ENCODE measurements at regions not wholly inside any gene's neighbourhood (a gene's known extent, or its start where the extent isn't known, plus 50 kb on each side); places are given as distances from the start of the nearest gene placed in this dataset.

DNA sequence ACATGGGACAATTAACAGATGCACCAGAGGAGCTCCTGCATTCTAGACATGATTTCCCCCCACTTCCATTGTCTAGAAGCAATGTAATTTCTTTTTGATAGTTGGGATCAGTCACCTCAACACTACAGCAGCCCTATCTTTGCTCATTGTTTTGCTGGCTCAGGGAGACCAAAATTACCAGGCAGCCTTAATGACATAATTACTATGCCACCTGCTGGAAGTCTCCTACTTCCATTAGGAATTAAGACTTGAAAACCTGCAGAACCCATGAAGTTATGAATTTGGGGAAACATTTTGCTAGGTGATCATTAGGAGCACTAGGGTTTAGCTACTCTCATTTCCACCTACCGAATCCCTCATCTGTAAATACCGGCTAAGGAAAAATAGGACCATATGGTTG, 312.0 kb upstream of the CA10 start:
- no peaks in the 10 kb centered on the region for H3K27me3 ChIP-seq (ENCODE audit: insufficient read depth, low read depth)
- DNase-seq: no peak
- POLR2A ChIA-PET (ENCODE audit: unreplicated experiment): no interaction called here
- H3F3A ChIP-seq (ENCODE audit: insufficient read depth, low read depth): no peaks in the 10 kb centered on the region
- H3K27ac ChIP-seq: no peak overlapping the region
- no TSS peak for BruUV-seq (replicated peaks)
- intact Hi-C loops (cut with micrococcal nuclease; ENCODE audit: unreplicated experiment): no loop called here
- no peaks in the 10 kb centered on the region for H4K20me1 ChIP-seq (ENCODE audit: insufficient read depth)
- H3K36me3 ChIP-seq (ENCODE audit: low read depth): no peaks in the 10 kb centered on the region
- CTCF ChIA-PET: no interaction called here
- no peak overlapping the region for H3K4me3 ChIP-seq
- no peak for TF ChIP-seq EZH2 (IDR thresholded peaks at IDR 0.05; ENCODE audit: low read depth)
- TF ChIP-seq, protein P1, sequence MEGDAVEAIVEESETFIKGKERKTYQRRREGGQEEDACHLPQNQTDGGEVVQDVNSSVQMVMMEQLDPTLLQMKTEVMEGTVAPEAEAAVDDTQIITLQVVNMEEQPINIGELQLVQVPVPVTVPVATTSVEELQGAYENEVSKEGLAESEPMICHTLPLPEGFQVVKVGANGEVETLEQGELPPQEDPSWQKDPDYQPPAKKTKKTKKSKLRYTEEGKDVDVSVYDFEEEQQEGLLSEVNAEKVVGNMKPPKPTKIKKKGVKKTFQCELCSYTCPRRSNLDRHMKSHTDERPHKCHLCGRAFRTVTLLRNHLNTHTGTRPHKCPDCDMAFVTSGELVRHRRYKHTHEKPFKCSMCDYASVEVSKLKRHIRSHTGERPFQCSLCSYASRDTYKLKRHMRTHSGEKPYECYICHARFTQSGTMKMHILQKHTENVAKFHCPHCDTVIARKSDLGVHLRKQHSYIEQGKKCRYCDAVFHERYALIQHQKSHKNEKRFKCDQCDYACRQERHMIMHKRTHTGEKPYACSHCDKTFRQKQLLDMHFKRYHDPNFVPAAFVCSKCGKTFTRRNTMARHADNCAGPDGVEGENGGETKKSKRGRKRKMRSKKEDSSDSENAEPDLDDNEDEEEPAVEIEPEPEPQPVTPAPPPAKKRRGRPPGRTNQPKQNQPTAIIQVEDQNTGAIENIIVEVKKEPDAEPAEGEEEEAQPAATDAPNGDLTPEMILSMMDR (conservative IDR thresholded peaks at IDR 0.05): no peak
- no peaks in the 10 kb centered on the region for H3K9me3 ChIP-seq (ENCODE audit: insufficient read depth, low read depth)
- no peaks in the 10 kb centered on the region for H3K9me2 ChIP-seq (ENCODE audit: insufficient read depth)
- H2AFZ ChIP-seq: no peak overlapping the region
- H3K79me2 ChIP-seq (ENCODE audit: low read depth): no peaks in the 10 kb centered on the region
- H3K4me1 ChIP-seq (replicated peaks; ENCODE audit: insufficient read depth): no peaks in the 10 kb centered on the region
- no peak overlapping the region for H3K4me2 ChIP-seq

DNA sequence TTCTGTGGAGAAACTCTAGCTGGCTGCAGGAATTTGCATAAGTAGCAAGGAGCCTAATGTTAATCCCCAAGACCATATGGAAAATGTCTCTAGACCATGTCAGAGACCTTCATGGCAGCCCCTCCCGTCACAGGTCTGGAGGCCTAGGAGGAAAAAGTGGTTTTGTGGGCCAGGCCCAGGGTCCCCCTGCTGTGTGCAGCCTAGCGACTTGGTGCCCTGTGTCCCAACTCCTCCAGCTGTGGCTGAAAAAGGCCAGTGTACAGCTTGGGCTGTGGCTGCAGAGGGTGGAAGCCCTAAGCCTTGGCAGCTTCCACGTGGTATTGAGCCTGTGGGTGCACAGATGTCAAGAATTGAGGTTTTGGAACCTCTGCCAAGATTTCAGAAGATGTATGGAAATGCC, 306.9 kb upstream of the CA10 start:
- no peak overlapping the region for H3K27ac ChIP-seq
- no peaks in the 10 kb centered on the region; the same call in 1 of the 2 replicates for H3K9me3 ChIP-seq (ENCODE audit: insufficient read depth, low read depth)
- intact Hi-C loops (cut with micrococcal nuclease; ENCODE audit: unreplicated experiment): no loop called here
- no peak for TF ChIP-seq EZH2 (IDR thresholded peaks at IDR 0.05; ENCODE audit: low read depth)
- TF ChIP-seq, protein P1 (conservative IDR thresholded peaks at IDR 0.05): no peak
- H3K27me3 ChIP-seq (ENCODE audit: insufficient read depth, low read depth): no peaks in the 10 kb centered on the region
- no peaks in the 10 kb centered on the region for H3K79me2 ChIP-seq (ENCODE audit: low read depth)
- H3F3A ChIP-seq (ENCODE audit: insufficient read depth, low read depth): no peaks in the 10 kb centered on the region
- H2AFZ ChIP-seq: no peak overlapping the region
- BruUV-seq (replicated peaks): no TSS peak
- H3K4me3 ChIP-seq: no peak overlapping the region
- H4K20me1 ChIP-seq (ENCODE audit: insufficient read depth): no peaks in the 10 kb centered on the region
- H3K4me2 ChIP-seq: no peak overlapping the region
- no peaks in the 10 kb centered on the region for H3K36me3 ChIP-seq (ENCODE audit: low read depth)
- ChIA-PET CTCF (no interaction called here), POLR2A (ENCODE audit: unreplicated experiment) (no interaction called here)
- DNase-seq: no peak
- no peaks in the 10 kb centered on the region for H3K9me2 ChIP-seq (ENCODE audit: insufficient read depth)
- no peaks in the 10 kb centered on the region for H3K4me1 ChIP-seq (replicated peaks; ENCODE audit: insufficient read depth)

DNA sequence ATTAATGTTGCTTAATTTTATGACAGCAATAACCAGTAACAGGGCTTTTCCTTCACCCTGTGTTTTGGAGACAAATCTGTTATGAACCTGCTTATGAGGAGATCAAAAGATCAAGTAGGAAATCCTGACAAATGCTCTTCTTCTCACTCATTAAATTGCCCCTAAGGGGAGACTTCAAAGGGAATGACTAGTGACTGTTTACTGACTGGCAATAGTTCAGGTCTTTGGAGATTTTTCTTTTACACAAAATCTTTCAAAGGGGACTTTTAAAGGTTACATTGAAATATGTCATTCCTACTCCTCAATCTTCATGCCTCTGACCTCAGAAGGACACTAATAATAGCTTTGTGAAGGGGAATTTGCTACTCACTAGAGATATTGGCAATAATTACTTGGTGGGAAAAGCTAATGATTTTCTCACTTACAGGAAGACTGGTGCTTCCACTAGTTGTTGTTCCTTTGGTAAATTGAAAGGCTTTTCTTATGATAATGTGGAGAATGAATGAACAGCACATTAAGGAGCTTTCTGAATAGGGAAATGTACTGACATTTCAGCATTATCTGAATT, 292.9 kb upstream of the CA10 start:
- Histone ChIP-seq H3F3A (ENCODE audit: insufficient read depth, low read depth) (no peaks in the 10 kb centered on the region), H3K4me1 (replicated peaks; ENCODE audit: insufficient read depth) (no peaks in the 10 kb centered on the region), H3K9me3 (ENCODE audit: insufficient read depth, low read depth) (peaks cover 4% of the 10 kb centered on the region; the same call in 1 of the 2 replicates), H3K4me2 (no peak overlapping the region), H3K27me3 (ENCODE audit: insufficient read depth, low read depth) (no peaks in the 10 kb centered on the region), H2AFZ (no peak overlapping the region), H3K79me2 (ENCODE audit: low read depth) (no peaks in the 10 kb centered on the region), H3K27ac (no peak overlapping the region), H3K36me3 (ENCODE audit: low read depth) (no peaks in the 10 kb centered on the region), H3K4me3 (no peak overlapping the region), H3K9me2 (ENCODE audit: insufficient read depth) (no peaks in the 10 kb centered on the region), H4K20me1 (ENCODE audit: insufficient read depth) (no peaks in the 10 kb centered on the region)
- no peak for DNase-seq
- TF ChIP-seq, protein P1 (conservative IDR thresholded peaks at IDR 0.05): no peak
- TF ChIP-seq EZH2 (IDR thresholded peaks at IDR 0.05; ENCODE audit: low read depth): no peak
- intact Hi-C loops (cut with micrococcal nuclease; ENCODE audit: unreplicated experiment): no loop called here
- ChIA-PET POLR2A (ENCODE audit: unreplicated experiment) (no interaction called here), CTCF (no interaction called here)
- no TSS peak for BruUV-seq (replicated peaks)
